Ishikawa (cell line): ENCODE measurements at regions not wholly inside any gene's neighbourhood (a gene's known extent, or its start where the extent isn't known, plus 50 kb on each side); places are given as distances from the start of the nearest gene placed in this dataset.

Experiments
- CEBPB ChIP-seq: IDR thresholded peaks from 2 replicates; pipeline ENCODE4 v1.6.1; 2012
- CREB1 ChIP-seq: IDR thresholded peaks from 2 replicates; pipeline ENCODE4 v1.6.1; 2012; ENCODE audit warnings: low read depth
- EGR1 ChIP-seq: IDR thresholded peaks from 2 replicates; pipeline ENCODE4 v1.6.1; 2012
- EP300 ChIP-seq: IDR thresholded peaks from 2 replicates; pipeline ENCODE4 v1.6.1; 2012; ENCODE audit warnings: borderline replicate concordance
- FOXM1 ChIP-seq: IDR thresholded peaks from 2 replicates; pipeline ENCODE4 v1.6.1; 2012; ENCODE audit warnings: low read depth, borderline replicate concordance
- MAX ChIP-seq: IDR thresholded peaks from 2 replicates; pipeline ENCODE4 v1.6.1; 2012
- NFIC ChIP-seq: IDR thresholded peaks from 2 replicates; pipeline ENCODE4 v1.6.1; 2012
- RAD21 ChIP-seq: IDR thresholded peaks from 2 replicates; pipeline ENCODE4 v1.6.1; 2012; ENCODE audit warnings: low read depth
- TAF1 ChIP-seq: IDR thresholded peaks from 2 replicates; pipeline ENCODE4 v1.6.1; 2012; ENCODE audit warnings: low read depth, mild to moderate bottlenecking
- TCF12 ChIP-seq: IDR thresholded peaks from 2 replicates; pipeline ENCODE4 v1.6.1; 2012; ENCODE audit warnings: low read depth
- TEAD4 ChIP-seq: IDR thresholded peaks from 2 replicates; pipeline ENCODE4 v1.6.1; 2012
- YY1 ChIP-seq: IDR thresholded peaks from 2 replicates; pipeline ENCODE4 v1.6.1; 2012; ENCODE audit warnings: low read depth
- ZBTB7A ChIP-seq: IDR thresholded peaks from 2 replicates; pipeline ENCODE4 v1.6.1; 2012; ENCODE audit warnings: low read depth
- TF ChIP-seq, protein P1 (sequence below): IDR thresholded peaks from 2 replicates; pipeline ENCODE4 v1.6.1; 2012
- TF ChIP-seq, protein P2 (sequence below): IDR thresholded peaks from 2 replicates; pipeline ENCODE4 v1.6.1; 2012; ENCODE audit warnings: low read depth, mild to moderate bottlenecking

DNA sequence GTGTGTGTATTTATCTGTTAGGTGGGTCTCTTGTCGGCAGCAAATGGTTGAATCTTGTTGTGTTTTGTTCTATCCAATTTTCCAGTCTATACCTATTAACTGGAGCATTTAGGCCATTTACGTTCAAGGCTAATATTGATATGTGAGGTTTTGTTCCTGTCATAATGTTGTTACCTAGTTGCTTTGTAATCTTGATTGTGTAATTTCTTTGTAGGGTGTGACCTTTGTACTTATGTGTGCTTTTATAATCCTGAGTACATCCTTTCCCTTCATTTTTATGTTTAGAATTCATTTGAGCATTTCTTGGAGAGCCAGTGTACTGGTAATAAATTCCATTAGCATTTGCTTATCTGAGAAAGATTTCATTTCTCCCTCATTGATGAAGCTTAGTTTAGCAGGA is 83.0 kb upstream of the MIR17HG start:
- no peak for TF ChIP-seq TAF1
- no peak for TF ChIP-seq NFIC
- TF ChIP-seq, protein P1, sequence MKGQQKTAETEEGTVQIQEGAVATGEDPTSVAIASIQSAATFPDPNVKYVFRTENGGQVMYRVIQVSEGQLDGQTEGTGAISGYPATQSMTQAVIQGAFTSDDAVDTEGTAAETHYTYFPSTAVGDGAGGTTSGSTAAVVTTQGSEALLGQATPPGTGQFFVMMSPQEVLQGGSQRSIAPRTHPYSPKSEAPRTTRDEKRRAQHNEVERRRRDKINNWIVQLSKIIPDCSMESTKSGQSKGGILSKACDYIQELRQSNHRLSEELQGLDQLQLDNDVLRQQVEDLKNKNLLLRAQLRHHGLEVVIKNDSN: no peak
- no peak for TF ChIP-seq MAX
- no peak for TF ChIP-seq FOXM1
- TF ChIP-seq TCF12: no peak
- no peak for TF ChIP-seq CREB1
- no peak for TF ChIP-seq ZBTB7A
- no peak for TF ChIP-seq CEBPB
- no peak for TF ChIP-seq EGR1
- no peak for TF ChIP-seq EP300
- no peak for TF ChIP-seq RAD21
- TF ChIP-seq, protein P2, sequence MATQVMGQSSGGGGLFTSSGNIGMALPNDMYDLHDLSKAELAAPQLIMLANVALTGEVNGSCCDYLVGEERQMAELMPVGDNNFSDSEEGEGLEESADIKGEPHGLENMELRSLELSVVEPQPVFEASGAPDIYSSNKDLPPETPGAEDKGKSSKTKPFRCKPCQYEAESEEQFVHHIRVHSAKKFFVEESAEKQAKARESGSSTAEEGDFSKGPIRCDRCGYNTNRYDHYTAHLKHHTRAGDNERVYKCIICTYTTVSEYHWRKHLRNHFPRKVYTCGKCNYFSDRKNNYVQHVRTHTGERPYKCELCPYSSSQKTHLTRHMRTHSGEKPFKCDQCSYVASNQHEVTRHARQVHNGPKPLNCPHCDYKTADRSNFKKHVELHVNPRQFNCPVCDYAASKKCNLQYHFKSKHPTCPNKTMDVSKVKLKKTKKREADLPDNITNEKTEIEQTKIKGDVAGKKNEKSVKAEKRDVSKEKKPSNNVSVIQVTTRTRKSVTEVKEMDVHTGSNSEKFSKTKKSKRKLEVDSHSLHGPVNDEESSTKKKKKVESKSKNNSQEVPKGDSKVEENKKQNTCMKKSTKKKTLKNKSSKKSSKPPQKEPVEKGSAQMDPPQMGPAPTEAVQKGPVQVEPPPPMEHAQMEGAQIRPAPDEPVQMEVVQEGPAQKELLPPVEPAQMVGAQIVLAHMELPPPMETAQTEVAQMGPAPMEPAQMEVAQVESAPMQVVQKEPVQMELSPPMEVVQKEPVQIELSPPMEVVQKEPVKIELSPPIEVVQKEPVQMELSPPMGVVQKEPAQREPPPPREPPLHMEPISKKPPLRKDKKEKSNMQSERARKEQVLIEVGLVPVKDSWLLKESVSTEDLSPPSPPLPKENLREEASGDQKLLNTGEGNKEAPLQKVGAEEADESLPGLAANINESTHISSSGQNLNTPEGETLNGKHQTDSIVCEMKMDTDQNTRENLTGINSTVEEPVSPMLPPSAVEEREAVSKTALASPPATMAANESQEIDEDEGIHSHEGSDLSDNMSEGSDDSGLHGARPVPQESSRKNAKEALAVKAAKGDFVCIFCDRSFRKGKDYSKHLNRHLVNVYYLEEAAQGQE: no peak
- TF ChIP-seq YY1: no peak
- TF ChIP-seq TEAD4: no peak

GRCh38 chr13:91269237-91269636 is 78.2 kb upstream of the MIR17HG start:
- TF ChIP-seq ZBTB7A (no peak), EGR1 (no peak), TEAD4 (no peak), CREB1 (no peak), FOXM1 (no peak), NFIC (no peak), TAF1 (no peak), RAD21 (no peak), TCF12 (no peak), CEBPB (no peak), YY1 (no peak)
- TF ChIP-seq, protein P2: no peak
- TF ChIP-seq, protein P1: no peak

DNA sequence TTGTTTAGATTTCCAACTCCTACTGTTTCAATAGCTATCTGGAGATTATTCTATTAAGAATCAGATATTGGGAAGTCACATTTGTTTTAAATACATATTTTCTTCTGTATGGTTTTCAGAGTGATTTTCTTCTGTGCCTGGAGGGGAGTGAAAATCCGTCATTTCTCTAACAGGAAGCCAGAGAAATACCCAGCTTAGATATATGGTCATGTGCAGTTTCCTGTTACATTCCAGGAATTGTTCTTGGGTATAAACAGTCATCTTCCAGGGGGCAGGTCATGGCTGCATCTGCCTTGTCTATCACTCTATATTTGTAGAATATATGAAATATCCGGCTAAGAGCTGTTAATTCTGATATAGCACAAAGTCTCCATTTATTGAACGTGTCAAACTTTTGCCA is 77.5 kb upstream of the MIR17HG start:
- TF ChIP-seq TEAD4: no peak
- no peak for TF ChIP-seq FOXM1
- TF ChIP-seq, protein P2: no peak
- no peak for TF ChIP-seq TAF1
- no peak for TF ChIP-seq ZBTB7A
- no peak for TF ChIP-seq MAX
- TF ChIP-seq, protein P1: no peak
- TF ChIP-seq NFIC: no peak
- no peak for TF ChIP-seq EGR1
- TF ChIP-seq TCF12: no peak

DNA sequence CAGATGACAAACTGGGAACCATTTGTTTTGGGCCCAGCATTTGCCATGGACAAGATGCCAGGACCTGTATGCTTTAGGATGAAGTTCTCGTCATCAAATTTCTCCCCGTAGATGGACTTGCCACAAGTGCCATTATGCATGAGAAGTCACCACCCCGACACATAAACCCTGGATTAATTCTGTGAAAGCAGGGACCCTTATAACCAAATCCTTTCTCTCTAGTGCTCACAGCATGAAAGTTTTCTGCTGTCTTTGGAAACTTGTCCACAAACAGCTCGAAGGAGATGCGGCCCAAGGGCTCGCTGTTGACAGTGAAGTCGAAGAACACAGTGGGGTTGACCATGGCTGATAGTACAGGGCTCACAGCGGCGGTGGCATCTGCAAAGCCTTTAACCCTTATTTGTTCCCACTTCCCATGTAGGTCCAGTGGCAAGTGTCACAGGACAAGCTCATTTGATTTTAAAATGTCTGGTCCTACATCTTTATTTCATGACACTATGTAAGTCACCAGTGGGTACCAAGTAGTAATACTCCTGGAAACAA is 75.2 kb upstream of the MIR17HG start:
- TF ChIP-seq, protein P2: no peak
- no peak for TF ChIP-seq EP300
- TF ChIP-seq, protein P1: no peak
- no peak for TF ChIP-seq FOXM1
- TF ChIP-seq ZBTB7A: no peak
- TF ChIP-seq TEAD4: no peak
- no peak for TF ChIP-seq EGR1
- no peak for TF ChIP-seq TCF12
- no peak for TF ChIP-seq CREB1
- TF ChIP-seq CEBPB: no peak
- no peak for TF ChIP-seq YY1
- TF ChIP-seq NFIC: no peak
- TF ChIP-seq RAD21: no peak
- TF ChIP-seq TAF1: no peak
- TF ChIP-seq MAX: no peak
